Right renal pelvis (tissue), 4 donors: ENCODE measurements at regions not wholly inside any gene's neighbourhood (a gene's known extent, or its start where the extent isn't known, plus 50 kb on each side); places are given as distances from the start of the nearest gene placed in this dataset.
"Not testable (repeated sequence)": the region's sequence is repeated elsewhere in the genome, so short reads cannot be mapped to it uniquely, and the experiment has no call there.

Experiments
- DNase-seq, 4 donors: peaks; one replicate each; pipeline ENCODE4 v3.0.0-alpha.2; 2013; ENCODE audit warnings: low read depth in 4 of 4, low spot score in 3 of 4, missing footprints in 1 of 4

- no peak for DNase-seq
Measured at GRCh38 chr6:165854061-165854862, 191.2 kb upstream of the PDE10A start.

- no peak for DNase-seq
Measured at GRCh38 chr6:165852676-165853075, 189.6 kb upstream of the PDE10A start.

GRCh38 chr6:165850434-165851019 lies 187.5 kb upstream of the PDE10A start:
- peak in 1 of 4 donors; percentile 60 for DNase-seq

GRCh38 chr6:165849534-165850430 lies 186.7 kb upstream of the PDE10A start:
- DNase-seq = no peak

- DNase-seq = no peak
Measured at GRCh38 chr6:165848086-165848426, 185.0 kb upstream of the PDE10A start.

GRCh38 chr6:165847407-165848085 lies 184.5 kb upstream of the PDE10A start:
- DNase-seq = no peak

- no peak for DNase-seq
Measured at GRCh38 chr6:165846123-165846966, 183.3 kb upstream of the PDE10A start.

GRCh38 chr6:165845493-165845892 lies 182.5 kb upstream of the PDE10A start:
- DNase-seq = peak in 1 of 4 donors; percentile 54

GRCh38 chr6:165844801-165845364 lies 181.8 kb upstream of the PDE10A start:
- DNase-seq = no peak

GRCh38 chr6:165844232-165844631 lies 181.2 kb upstream of the PDE10A start:
- no peak for DNase-seq

GRCh38 chr6:165843568-165844113 lies 180.6 kb upstream of the PDE10A start:
- no peak for DNase-seq

- no peak for DNase-seq
Measured at GRCh38 chr6:165843121-165843520, 180.1 kb upstream of the PDE10A start.

- no peak for DNase-seq
Measured at GRCh38 chr6:165842281-165842936, 179.4 kb upstream of the PDE10A start.

- DNase-seq = no peak
Measured at GRCh38 chr6:165841153-165841558, 178.1 kb upstream of the PDE10A start.

- DNase-seq = no peak
Measured at GRCh38 chr6:165837948-165838745, 175.1 kb upstream of the PDE10A start.

- not testable (repeated sequence) for DNase-seq
Measured at GRCh38 chr6:165836648-165837047, 173.6 kb upstream of the PDE10A start.

- DNase-seq = no peak
Measured at GRCh38 chr6:165835410-165835851, 172.4 kb upstream of the PDE10A start.
